ENCODE measurements at regions not wholly inside any gene's neighbourhood (a gene's known extent, or its start where the extent isn't known, plus 50 kb on each side); places are given as distances from the start of the nearest gene placed in this dataset.

DNA sequence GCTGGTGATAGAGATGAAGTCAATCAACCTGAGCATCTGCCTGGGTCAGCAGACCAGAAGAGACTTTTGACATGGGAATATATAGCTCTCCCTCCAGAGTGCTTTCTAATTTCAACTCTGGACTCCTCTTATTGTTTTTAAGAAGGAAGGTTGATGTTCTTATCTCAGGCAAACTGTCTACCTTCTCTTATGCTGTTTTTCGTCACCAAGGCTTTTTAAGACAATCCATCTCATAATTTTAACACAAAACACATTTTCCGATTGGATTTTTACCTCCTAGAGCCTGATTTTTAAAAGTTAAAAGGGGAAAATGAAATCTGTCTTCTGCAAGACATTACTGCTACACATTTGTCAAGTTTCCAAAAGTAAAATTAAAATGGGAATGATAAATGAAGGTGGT lies 368.7 kb upstream of the MIS18BP1 start:
- WGBS, 2 experiments (ENCODE audit: extremely low coverage in 1 of 2, insufficient coverage in 1 of 2, insufficient read length in 1 of 2, insufficient replicate concordance in 2 of 2, low coverage in 1 of 2, low lambda C conversion rate in 2 of 2, missing lambda C conversion rate in 1 of 2): 83% methylated on average over 2 of the region's 2 CpGs; no CpG with 5 or more reads in 1 of the 2 experiments

More for the DNA sequence above, 368.7 kb upstream of the MIS18BP1 start:
- Histone ChIP-seq H2BK20ac (ENCODE audit: low read length) (no peak overlapping the region), H2BK120ac (replicated peaks; ENCODE audit: low read depth, low read length) (no peak overlapping the region), H3K4ac (replicated peaks; ENCODE audit: insufficient read length, low read depth, low read length) (no peak overlapping the region), H2AFZ (ENCODE audit: low read length) (no peak overlapping the region), H3K79me1 (ENCODE audit: low read depth, low read length) (no peaks in the 10 kb centered on the region), H2BK15ac (ENCODE audit: low read length) (no peak overlapping the region), H3K18ac (ENCODE audit: extremely low read depth, low read length) (no peak overlapping the region), H3K27me3 (replicated peaks in 1 of 4; ENCODE audit: control insufficient read depth in 3 of 4, extremely low read depth in 1 of 4, insufficient read depth in 3 of 4, low read length in 3 of 4) (no peaks in the 10 kb centered on the region), H4K5ac (ENCODE audit: insufficient read length, low read depth, low read length) (no peak overlapping the region), H3K36me3 (ENCODE audit: control insufficient read depth in 2 of 4, insufficient read depth in 4 of 4, low read length in 3 of 4) (no peaks in the 10 kb centered on the region), H3K4me2 (ENCODE audit: insufficient read depth in 1 of 2, low read depth in 2 of 2, low read length in 2 of 2) (no peak overlapping the region), H2BK12ac (ENCODE audit: low read depth, low read length) (no peak overlapping the region), H2BK5ac (ENCODE audit: low read depth, low read length) (no peak overlapping the region), H3K56ac (replicated peaks; ENCODE audit: insufficient read length, low read depth, low read length) (no peak overlapping the region), H2AK5ac (ENCODE audit: low read depth, low read length) (no peak overlapping the region), H3K4me3 (ENCODE audit: extremely low read depth in 1 of 4, insufficient read depth in 2 of 4, low read depth in 3 of 4, low read length in 4 of 4) (no peak overlapping the region), H4K20me1 (replicated peaks in 1 of 2; ENCODE audit: control insufficient read depth in 1 of 2, insufficient read depth in 2 of 2, low read length in 2 of 2) (no peaks in the 10 kb centered on the region), H3K79me2 (ENCODE audit: control insufficient read depth in 1 of 2, insufficient read depth in 2 of 2, low read length in 2 of 2) (no peaks in the 10 kb centered on the region), H3K4me1 (replicated peaks in 1 of 4; ENCODE audit: control insufficient read depth in 3 of 4, insufficient read depth in 4 of 4, low read length in 3 of 4) (no peaks in the 10 kb centered on the region), H3K9me3 (ENCODE audit: insufficient read depth in 2 of 2, low read depth in 1 of 2, low read length in 1 of 2) (no peaks in the 10 kb centered on the region), H3K27ac (ENCODE audit: low read depth, low read length) (no peak overlapping the region), H3K14ac (ENCODE audit: insufficient read length) (no peak overlapping the region), H3K23ac (ENCODE audit: insufficient read length) (no peak overlapping the region), H4K91ac (replicated peaks; ENCODE audit: insufficient read length, low read length) (no peak overlapping the region), H3K9ac (replicated peaks in 1 of 4; ENCODE audit: extremely low read depth in 1 of 4, low read depth in 3 of 4, low read length in 3 of 4) (no peak overlapping the region), H3K23me2 (ENCODE audit: low read depth, low read length) (no peaks in the 10 kb centered on the region), H4K8ac (ENCODE audit: extremely low read depth, insufficient read depth, low read length) (no peak overlapping the region)
- ChIA-PET POLR2A (ENCODE audit: partially characterized antibody) (no interaction called here), CTCF (ENCODE audit: partially characterized antibody) (no interaction called here)
- TF ChIP-seq POLR2AphosphoS5 (IDR thresholded peaks at IDR 0.05; ENCODE audit: low read depth, low read length) (no peak), POLR2A (IDR thresholded peaks at IDR 0.05; ENCODE audit: control extremely low read depth in 1 of 2, low read depth in 2 of 2, low read length in 2 of 2) (no peak), BRCA1 (IDR thresholded peaks at IDR 0.05; ENCODE audit: low read depth, low read length) (no peak), SP4 (IDR thresholded peaks at IDR 0.05; ENCODE audit: low read length) (no peak), CBX5 (IDR thresholded peaks at IDR 0.05; ENCODE audit: low read depth, low read length) (no peak), MAFK (IDR thresholded peaks at IDR 0.05; ENCODE audit: low read depth, low read length) (no peak), YY1 (IDR thresholded peaks at IDR 0.05; ENCODE audit: low read depth, low read length) (no peak), PHF8 (conservative IDR thresholded peaks at IDR 0.05; ENCODE audit: low read depth, low read length) (no peak), JUND (IDR thresholded peaks at IDR 0.05; ENCODE audit: low read length) (no peak), SAP30 (IDR thresholded peaks at IDR 0.05; ENCODE audit: insufficient read depth, insufficient replicate concordance, low read length) (no peak)
- TF ChIP-seq, protein P1, sequence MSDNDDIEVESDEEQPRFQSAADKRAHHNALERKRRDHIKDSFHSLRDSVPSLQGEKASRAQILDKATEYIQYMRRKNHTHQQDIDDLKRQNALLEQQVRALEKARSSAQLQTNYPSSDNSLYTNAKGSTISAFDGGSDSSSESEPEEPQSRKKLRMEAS (IDR thresholded peaks at IDR 0.05): no peak
- DNase-seq (ENCODE audit: low read depth in 1 of 2, low spot score in 2 of 2) (no peak), FAIRE-seq (no peak)

Measured in H1 (cell line).